GM21619 (cell line): ENCODE measurements at regions not wholly inside any gene's neighbourhood (a gene's known extent, or its start where the extent isn't known, plus 50 kb on each side); places are given as distances from the start of the nearest gene placed in this dataset.
"Not testable (repeated sequence)": the region's sequence is repeated elsewhere in the genome, so short reads cannot be mapped to it uniquely, and the experiment has no call there.

Source experiments
- ATAC-seq: cut with Tn5 transposase; IDR thresholded peaks from one replicate; pipeline ENCODE4 v1.9.1; 2021; ENCODE audit not compliant: unreplicated experiment

GRCh38 chr2:168300460-168300859 lies 53.1 kb upstream of the STK39 start:
- ATAC-seq = no peak

- ATAC-seq = no peak
Measured at GRCh38 chr2:168304024-168304681, 56.8 kb upstream of the STK39 start.

- no peak for ATAC-seq
Measured at GRCh38 chr2:168307379-168307778, 60.0 kb upstream of the STK39 start.

- ATAC-seq = no peak
Measured at GRCh38 chr2:168310580-168310979, 63.2 kb upstream of the STK39 start.

- ATAC-seq = no peak
Measured at GRCh38 chr2:168311261-168311910, 64.0 kb upstream of the STK39 start.

GRCh38 chr2:168312036-168312822 lies 64.8 kb upstream of the STK39 start:
- ATAC-seq = no peak

- no peak for ATAC-seq
Measured at GRCh38 chr2:168314236-168314635, 66.8 kb upstream of the STK39 start.

- no peak for ATAC-seq
Measured at GRCh38 chr2:168315331-168316072, 68.1 kb upstream of the STK39 start.

GRCh38 chr2:168316073-168316440 lies 68.7 kb upstream of the STK39 start:
- ATAC-seq = no peak

- no peak for ATAC-seq
Measured at GRCh38 chr2:168317282-168317681, 69.9 kb upstream of the STK39 start.

- no peak for ATAC-seq
Measured at GRCh38 chr2:168320267-168320666, 72.9 kb upstream of the STK39 start.

GRCh38 chr2:168322325-168323007 lies 75.1 kb upstream of the STK39 start:
- no peak for ATAC-seq

- ATAC-seq = no peak
Measured at GRCh38 chr2:168323529-168324021, 76.2 kb upstream of the STK39 start.

GRCh38 chr2:168326572-168326971 lies 79.2 kb upstream of the STK39 start:
- no peak for ATAC-seq

GRCh38 chr2:168327328-168327727 lies 79.9 kb upstream of the STK39 start:
- ATAC-seq = no peak

GRCh38 chr2:168328421-168328820 lies 81.0 kb upstream of the STK39 start:
- no peak for ATAC-seq

GRCh38 chr2:168330624-168331423 lies 83.4 kb upstream of the STK39 start:
- no peak for ATAC-seq

- not testable (repeated sequence) for ATAC-seq
Measured at GRCh38 chr2:168335254-168335653, 87.9 kb upstream of the STK39 start.

GRCh38 chr2:168336786-168337388 lies 89.5 kb upstream of the STK39 start:
- ATAC-seq = no peak
